Erythroblast (primary cell): ENCODE measurements at regions not wholly inside any gene's neighbourhood (a gene's known extent, or its start where the extent isn't known, plus 50 kb on each side); places are given as distances from the start of the nearest gene placed in this dataset.

Experiments used
- GATA1 ChIP-seq: IDR thresholded peaks from 2 replicates; pipeline ENCODE4 v1.6.1; 2011; ENCODE audit warnings: low read depth, mild to moderate bottlenecking, control low read depth, low read length, moderate library complexity
- POLR2A ChIP-seq: IDR thresholded peaks from 2 replicates; pipeline ENCODE4 v1.6.1; 2011; ENCODE audit warnings: mild to moderate bottlenecking, low read length

DNA sequence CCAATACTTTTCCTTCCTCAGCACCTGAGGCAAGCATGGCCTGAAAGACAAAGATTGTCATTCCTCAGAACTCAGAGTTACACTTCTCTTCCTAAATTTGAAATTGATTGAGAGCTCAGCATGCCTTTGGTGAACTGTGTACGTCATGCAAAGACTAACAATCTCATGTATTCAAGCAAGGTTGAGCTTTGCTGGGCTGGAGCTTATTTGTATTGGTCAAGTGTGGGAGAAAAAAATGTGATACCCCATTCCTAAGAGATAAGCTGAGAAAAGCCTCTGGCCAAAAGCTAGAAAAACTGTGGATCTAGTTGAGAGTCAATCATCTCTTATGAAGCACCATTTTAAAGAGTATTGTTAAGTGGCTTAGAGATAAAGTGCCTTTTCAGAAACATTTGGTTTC, 392.2 kb downstream of the RASEF start:
- no peak for TF ChIP-seq POLR2A
- TF ChIP-seq GATA1, result no peak
